ENCODE measurements at regions not wholly inside any gene's neighbourhood (a gene's known extent, or its start where the extent isn't known, plus 50 kb on each side); places are given as distances from the start of the nearest gene placed in this dataset.

DNA sequence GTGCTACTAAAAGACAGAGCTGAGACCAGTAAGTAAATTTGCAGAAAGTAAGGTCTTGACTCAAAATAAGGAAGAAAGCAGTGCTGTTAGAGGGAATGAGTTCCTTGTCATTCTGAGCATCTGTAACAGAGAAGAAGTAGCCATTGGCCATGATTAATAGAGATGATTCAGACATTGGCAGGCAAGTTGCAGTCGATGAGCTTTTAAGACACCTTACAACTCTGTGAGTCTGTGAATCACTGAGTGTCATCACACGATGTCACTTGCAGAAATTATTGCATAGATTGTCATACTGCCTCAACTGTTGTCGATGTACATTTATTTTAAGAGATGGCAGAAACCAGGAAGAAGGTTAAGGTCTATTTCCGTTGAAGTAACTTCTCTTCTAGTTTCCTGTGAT is 201.1 kb upstream of the CDH13 start:
- Mint-ChIP-seq H3K36me3 (ENCODE audit: insufficient read depth) (no peaks in the 10 kb centered on the region), H3K27ac (no peak overlapping the region), H3K27me3 (peaks cover 11% of the 10 kb centered on the region), H3K4me3 (ENCODE audit: low read depth) (no peak overlapping the region), H3K4me1 (ENCODE audit: low read depth) (no peaks in the 10 kb centered on the region), H3K9me3 (ENCODE audit: low read depth) (peaks cover 11% of the 10 kb centered on the region)
- TF ChIP-seq, protein P1, sequence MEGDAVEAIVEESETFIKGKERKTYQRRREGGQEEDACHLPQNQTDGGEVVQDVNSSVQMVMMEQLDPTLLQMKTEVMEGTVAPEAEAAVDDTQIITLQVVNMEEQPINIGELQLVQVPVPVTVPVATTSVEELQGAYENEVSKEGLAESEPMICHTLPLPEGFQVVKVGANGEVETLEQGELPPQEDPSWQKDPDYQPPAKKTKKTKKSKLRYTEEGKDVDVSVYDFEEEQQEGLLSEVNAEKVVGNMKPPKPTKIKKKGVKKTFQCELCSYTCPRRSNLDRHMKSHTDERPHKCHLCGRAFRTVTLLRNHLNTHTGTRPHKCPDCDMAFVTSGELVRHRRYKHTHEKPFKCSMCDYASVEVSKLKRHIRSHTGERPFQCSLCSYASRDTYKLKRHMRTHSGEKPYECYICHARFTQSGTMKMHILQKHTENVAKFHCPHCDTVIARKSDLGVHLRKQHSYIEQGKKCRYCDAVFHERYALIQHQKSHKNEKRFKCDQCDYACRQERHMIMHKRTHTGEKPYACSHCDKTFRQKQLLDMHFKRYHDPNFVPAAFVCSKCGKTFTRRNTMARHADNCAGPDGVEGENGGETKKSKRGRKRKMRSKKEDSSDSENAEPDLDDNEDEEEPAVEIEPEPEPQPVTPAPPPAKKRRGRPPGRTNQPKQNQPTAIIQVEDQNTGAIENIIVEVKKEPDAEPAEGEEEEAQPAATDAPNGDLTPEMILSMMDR (IDR thresholded peaks at IDR 0.05; ENCODE audit: unreplicated experiment): no peak
- no peak for DNase-seq (ENCODE audit: low spot score, unreplicated experiment)

DNA sequence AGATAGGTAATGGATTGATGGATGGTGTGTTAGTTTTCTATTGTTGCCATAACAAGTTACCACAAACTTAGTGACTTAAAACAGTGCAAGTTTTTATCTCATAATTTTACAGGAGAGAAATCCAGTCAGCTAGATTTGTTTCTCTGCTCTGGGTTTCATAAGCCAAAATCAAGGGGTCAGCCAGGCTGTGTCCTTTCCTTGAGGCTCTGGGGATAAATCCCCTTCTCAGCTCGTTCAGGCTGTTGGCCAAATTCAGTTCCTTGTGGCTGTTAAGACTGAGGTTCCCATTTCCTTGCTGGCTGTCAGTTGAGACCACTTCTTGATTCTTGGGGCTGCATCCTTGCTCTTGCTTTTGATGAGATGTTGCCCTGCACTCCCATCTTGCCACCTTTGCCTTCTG is 204.9 kb upstream of the CDH13 start:
- H3K4me1 Mint-ChIP-seq (ENCODE audit: low read depth): no peaks in the 10 kb centered on the region
- no peaks in the 10 kb centered on the region for H3K36me3 Mint-ChIP-seq (ENCODE audit: insufficient read depth)
- DNase-seq (ENCODE audit: low spot score, unreplicated experiment): no peak
- peaks cover 3% of the 10 kb centered on the region for H3K9me3 Mint-ChIP-seq (ENCODE audit: low read depth)
- no peak overlapping the region for H3K27ac Mint-ChIP-seq
- H3K27me3 Mint-ChIP-seq: peaks cover 9% of the 10 kb centered on the region
- TF ChIP-seq, protein P1 (IDR thresholded peaks at IDR 0.05; ENCODE audit: unreplicated experiment): no peak
- H3K4me3 Mint-ChIP-seq (ENCODE audit: low read depth): no peak overlapping the region

DNA sequence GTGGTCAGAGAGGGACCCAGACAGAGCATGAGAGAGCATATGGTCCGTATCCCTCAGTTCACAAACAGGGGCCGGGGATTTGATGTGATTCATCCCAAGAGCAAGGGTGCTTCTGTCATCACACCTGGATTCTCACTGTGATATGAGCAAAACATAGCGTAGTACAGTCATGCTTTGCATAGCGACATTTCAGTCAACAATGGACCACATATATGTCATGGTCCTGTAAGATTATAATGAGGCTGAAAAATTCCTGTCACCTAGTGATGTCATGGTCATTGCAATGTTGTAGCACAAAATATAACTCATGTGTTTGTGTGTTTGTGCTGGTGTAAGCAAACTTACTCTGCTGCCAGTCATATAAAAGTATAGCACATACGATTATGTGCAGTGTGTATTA is 207.4 kb upstream of the CDH13 start:
- no peak overlapping the region for H3K4me3 Mint-ChIP-seq (ENCODE audit: low read depth)
- DNase-seq (ENCODE audit: low spot score, unreplicated experiment): no peak
- no peaks in the 10 kb centered on the region for H3K4me1 Mint-ChIP-seq (ENCODE audit: low read depth)
- H3K36me3 Mint-ChIP-seq (ENCODE audit: insufficient read depth): no peaks in the 10 kb centered on the region
- peaks cover 5% of the 10 kb centered on the region for H3K27me3 Mint-ChIP-seq
- TF ChIP-seq, protein P1 (IDR thresholded peaks at IDR 0.05; ENCODE audit: unreplicated experiment): no peak
- H3K27ac Mint-ChIP-seq: no peak overlapping the region
- H3K9me3 Mint-ChIP-seq (ENCODE audit: low read depth): peaks cover 3% of the 10 kb centered on the region

DNA sequence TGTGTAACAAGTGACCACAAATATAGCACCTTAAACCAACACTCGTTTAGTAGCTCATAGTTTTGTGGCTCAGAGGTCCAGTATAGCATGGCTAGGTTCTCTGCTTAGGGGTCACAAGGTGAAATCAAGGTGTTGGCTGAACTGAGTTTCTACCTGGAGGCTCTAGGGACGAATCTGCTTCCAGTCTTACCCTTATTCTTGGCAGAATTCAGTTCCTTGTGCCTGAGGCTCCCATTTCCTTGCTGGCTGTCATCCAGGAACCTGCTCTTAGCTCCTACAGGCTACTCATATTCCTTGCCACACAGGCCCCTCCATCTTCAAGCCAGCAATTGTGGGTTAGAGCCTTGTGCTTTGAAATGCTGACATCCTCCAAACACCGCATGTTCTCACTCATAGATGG is 212.3 kb upstream of the CDH13 start:
- no peak for DNase-seq (ENCODE audit: low spot score, unreplicated experiment)
- peaks cover 12% of the 10 kb centered on the region for H3K27me3 Mint-ChIP-seq
- H3K9me3 Mint-ChIP-seq (ENCODE audit: low read depth): no peaks in the 10 kb centered on the region
- H3K27ac Mint-ChIP-seq: no peak overlapping the region
- TF ChIP-seq, protein P1 (IDR thresholded peaks at IDR 0.05; ENCODE audit: unreplicated experiment): no peak
- H3K4me3 Mint-ChIP-seq (ENCODE audit: low read depth): no peak overlapping the region
- H3K4me1 Mint-ChIP-seq (ENCODE audit: low read depth): no peaks in the 10 kb centered on the region
- no peaks in the 10 kb centered on the region for H3K36me3 Mint-ChIP-seq (ENCODE audit: insufficient read depth)

DNA sequence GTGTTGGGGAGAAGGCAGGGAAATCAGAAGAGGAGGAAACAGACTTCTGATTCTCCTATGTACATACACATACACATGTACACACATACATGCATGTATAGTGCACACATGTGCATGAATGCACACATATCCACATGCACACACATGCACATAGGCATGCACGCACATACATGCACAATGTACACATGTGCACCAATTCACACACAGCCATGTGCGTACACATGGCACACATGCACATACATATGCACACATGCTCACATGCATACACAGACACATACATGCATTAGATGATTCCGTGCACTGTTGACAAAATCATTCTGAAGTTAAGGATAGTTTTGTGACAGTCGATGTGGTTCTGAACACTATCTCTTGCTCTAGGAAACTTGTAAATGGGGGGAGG is 214.0 kb upstream of the CDH13 start:
- Mint-ChIP-seq H3K4me1 (ENCODE audit: low read depth) (no peaks in the 10 kb centered on the region), H3K27ac (no peak overlapping the region), H3K4me3 (ENCODE audit: low read depth) (no peak overlapping the region), H3K36me3 (ENCODE audit: insufficient read depth) (no peaks in the 10 kb centered on the region), H3K27me3 (peaks cover 17% of the 10 kb centered on the region), H3K9me3 (ENCODE audit: low read depth) (no peaks in the 10 kb centered on the region)
- no peak for DNase-seq (ENCODE audit: low spot score, unreplicated experiment)
- TF ChIP-seq, protein P1 (IDR thresholded peaks at IDR 0.05; ENCODE audit: unreplicated experiment): no peak

Measured in progenitor cell of endocrine pancreas (in vitro differentiated cells).